Glutamatergic neuron (in vitro differentiated cells): ENCODE measurements at regions not wholly inside any gene's neighbourhood (a gene's known extent, or its start where the extent isn't known, plus 50 kb on each side); places are given as distances from the start of the nearest gene placed in this dataset.

Source experiments
- DNase-seq: peaks from one replicate; pipeline ENCODE4 v3.0.0; 2022
- H3K27ac Mint-ChIP-seq: one replicate; pipeline ENCODE4 v1.8.0; 2020; ENCODE audit warnings: mild to moderate bottlenecking, mixed read lengths, inconsistent platforms; ENCODE audit not compliant: unreplicated experiment
- H3K27me3 Mint-ChIP-seq: one replicate; pipeline ENCODE4 v1.8.0; 2020; ENCODE audit warnings: mild to moderate bottlenecking, moderate library complexity, mixed read lengths, inconsistent platforms; ENCODE audit not compliant: unreplicated experiment
- H3K36me3 Mint-ChIP-seq: one replicate; pipeline ENCODE4 v1.8.0; 2020; ENCODE audit warnings: mild to moderate bottlenecking, mixed read lengths, inconsistent platforms; ENCODE audit not compliant: unreplicated experiment
- H3K4me1 Mint-ChIP-seq: one replicate; pipeline ENCODE4 v1.8.0; 2020; ENCODE audit warnings: mild to moderate bottlenecking, low read depth, mixed read lengths, inconsistent platforms; ENCODE audit not compliant: unreplicated experiment
- H3K4me3 Mint-ChIP-seq: one replicate; pipeline ENCODE4 v1.8.0; 2020; ENCODE audit warnings: mild to moderate bottlenecking, mixed read lengths, inconsistent platforms; ENCODE audit not compliant: unreplicated experiment
- H3K9me3 Mint-ChIP-seq: one replicate; pipeline ENCODE4 v1.8.0; 2020; ENCODE audit warnings: mild to moderate bottlenecking, moderate library complexity, mixed read lengths, inconsistent platforms; ENCODE audit not compliant: unreplicated experiment
- TF ChIP-seq, protein P1 (sequence below): fragments of 200-600 bp; sonication (generic); IDR thresholded peaks from one replicate; pipeline ENCODE4 v1.5.0; 2021; ENCODE audit not compliant: partially characterized antibody, unreplicated experiment

DNA sequence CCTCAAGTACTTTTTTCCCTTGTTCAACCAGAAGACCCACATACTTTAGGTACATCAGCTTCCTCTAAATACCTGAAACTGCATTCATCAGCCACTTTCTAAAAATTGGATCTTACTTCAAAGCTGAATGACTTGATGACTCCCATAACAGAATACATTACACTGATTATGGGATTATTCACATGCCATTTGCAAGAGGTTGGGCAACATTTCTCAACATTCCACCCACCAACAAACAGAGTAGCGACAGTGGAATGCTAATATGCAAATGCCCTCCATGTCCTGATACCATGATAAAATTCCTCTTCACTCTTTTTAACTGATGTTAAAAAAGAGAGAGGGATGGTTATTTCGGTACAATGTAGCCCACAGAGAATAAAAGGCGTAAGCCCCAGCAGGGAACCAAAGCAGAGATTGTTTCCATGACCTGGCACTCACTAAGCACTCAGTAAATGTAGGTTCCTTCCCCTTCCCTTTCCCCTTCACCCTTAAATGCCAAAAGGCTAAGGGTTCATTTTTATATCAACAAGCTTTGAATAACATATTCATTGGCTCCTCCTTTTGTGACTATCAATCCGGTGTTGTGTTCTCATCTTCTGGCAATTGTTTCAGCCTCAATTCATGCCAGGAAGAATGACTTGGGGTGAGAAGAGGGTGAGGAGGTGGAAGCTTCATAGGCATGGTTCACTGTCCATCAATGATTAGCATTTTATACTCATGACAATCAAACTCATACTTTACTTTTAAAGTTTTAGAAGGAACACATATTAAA, 317.2 kb downstream of the DHX15 start:
- Mint-ChIP-seq H3K27me3 (no peaks in the 10 kb centered on the region), H3K4me1 (no peaks in the 10 kb centered on the region), H3K9me3 (no peaks in the 10 kb centered on the region), H3K4me3 (no peak overlapping the region), H3K27ac (no peak overlapping the region), H3K36me3 (no peaks in the 10 kb centered on the region)
- TF ChIP-seq, protein P1, sequence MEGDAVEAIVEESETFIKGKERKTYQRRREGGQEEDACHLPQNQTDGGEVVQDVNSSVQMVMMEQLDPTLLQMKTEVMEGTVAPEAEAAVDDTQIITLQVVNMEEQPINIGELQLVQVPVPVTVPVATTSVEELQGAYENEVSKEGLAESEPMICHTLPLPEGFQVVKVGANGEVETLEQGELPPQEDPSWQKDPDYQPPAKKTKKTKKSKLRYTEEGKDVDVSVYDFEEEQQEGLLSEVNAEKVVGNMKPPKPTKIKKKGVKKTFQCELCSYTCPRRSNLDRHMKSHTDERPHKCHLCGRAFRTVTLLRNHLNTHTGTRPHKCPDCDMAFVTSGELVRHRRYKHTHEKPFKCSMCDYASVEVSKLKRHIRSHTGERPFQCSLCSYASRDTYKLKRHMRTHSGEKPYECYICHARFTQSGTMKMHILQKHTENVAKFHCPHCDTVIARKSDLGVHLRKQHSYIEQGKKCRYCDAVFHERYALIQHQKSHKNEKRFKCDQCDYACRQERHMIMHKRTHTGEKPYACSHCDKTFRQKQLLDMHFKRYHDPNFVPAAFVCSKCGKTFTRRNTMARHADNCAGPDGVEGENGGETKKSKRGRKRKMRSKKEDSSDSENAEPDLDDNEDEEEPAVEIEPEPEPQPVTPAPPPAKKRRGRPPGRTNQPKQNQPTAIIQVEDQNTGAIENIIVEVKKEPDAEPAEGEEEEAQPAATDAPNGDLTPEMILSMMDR = no peak
- DNase-seq = no peak

DNA sequence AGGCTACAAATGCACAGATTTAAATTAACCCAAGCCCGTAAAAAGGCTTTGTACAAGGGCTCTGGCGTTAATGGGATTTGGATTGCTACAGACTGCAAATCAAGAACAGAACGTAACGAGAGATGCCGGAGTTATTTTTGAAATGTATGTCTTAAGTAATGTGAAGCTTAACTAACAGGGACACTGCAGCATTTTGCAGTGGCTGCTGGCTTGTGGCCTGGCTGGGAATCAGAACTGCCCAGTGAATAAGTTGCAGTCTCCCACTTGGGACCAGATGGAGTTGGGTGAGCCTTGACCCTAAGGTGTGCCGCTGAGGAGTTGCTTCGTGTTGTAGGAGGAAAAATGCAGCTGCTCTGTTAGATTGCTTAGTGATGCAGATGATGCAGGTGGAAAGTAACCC, 318.4 kb downstream of the DHX15 start:
- Mint-ChIP-seq H3K4me1 (peaks cover 8% of the 10 kb centered on the region), H3K4me3 (no peak overlapping the region), H3K27me3 (no peaks in the 10 kb centered on the region), H3K9me3 (peaks cover 1% of the 10 kb centered on the region), H3K27ac (no peak overlapping the region), H3K36me3 (no peaks in the 10 kb centered on the region)
- DNase-seq = no peak
- TF ChIP-seq, protein P1 = no peak

DNA sequence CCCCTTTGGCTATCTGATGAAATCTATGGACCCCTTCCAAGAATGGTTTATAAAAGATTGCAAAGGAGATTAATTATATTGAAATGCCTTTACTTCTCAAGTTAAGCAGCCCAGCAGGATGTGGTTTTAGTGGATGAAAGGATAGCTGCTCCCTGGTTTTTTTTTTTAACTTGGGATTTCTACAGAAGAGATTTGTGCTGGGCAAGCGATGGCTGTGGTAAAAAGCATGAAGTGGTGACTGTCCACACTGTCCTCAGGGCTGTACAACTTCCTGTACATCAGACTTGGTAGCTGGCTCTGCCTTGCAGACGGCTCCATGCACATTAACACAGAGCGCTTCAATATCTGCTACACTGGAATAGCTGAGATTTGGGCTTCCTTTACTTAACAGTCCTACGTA, 321.7 kb downstream of the DHX15 start:
- no peak for DNase-seq
- H3K4me3 Mint-ChIP-seq = no peak overlapping the region
- no peaks in the 10 kb centered on the region for H3K36me3 Mint-ChIP-seq
- TF ChIP-seq, protein P1 = no peak
- no peak overlapping the region for H3K27ac Mint-ChIP-seq
- H3K9me3 Mint-ChIP-seq = peaks cover 4% of the 10 kb centered on the region
- no peaks in the 10 kb centered on the region for H3K27me3 Mint-ChIP-seq
- H3K4me1 Mint-ChIP-seq = peaks cover 14% of the 10 kb centered on the region

DNA sequence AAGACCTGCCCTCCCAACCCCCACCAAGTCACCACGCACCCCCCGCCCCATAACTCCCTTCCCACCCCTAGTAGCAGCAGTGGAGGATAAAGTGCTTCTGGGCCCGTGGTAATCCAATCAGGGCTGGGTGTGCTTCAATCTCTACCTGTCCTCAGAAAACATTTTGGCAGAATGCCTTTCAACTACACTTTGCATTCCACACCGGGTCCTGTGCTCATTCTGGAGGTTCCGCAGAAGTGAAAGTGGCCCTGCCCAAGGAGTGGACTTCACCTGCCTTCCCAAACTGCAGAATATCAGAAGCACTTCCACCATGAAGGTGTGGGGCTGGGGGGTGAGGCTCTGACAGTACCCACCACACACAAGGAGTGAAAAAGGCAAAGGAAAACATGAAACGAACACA, 322.3 kb downstream of the DHX15 start:
- DNase-seq = no peak
- Mint-ChIP-seq H3K9me3 (peaks cover 4% of the 10 kb centered on the region), H3K27me3 (no peaks in the 10 kb centered on the region), H3K4me3 (no peak overlapping the region), H3K36me3 (no peaks in the 10 kb centered on the region), H3K27ac (no peak overlapping the region), H3K4me1 (peaks cover 14% of the 10 kb centered on the region)
- TF ChIP-seq, protein P1 = no peak

DNA sequence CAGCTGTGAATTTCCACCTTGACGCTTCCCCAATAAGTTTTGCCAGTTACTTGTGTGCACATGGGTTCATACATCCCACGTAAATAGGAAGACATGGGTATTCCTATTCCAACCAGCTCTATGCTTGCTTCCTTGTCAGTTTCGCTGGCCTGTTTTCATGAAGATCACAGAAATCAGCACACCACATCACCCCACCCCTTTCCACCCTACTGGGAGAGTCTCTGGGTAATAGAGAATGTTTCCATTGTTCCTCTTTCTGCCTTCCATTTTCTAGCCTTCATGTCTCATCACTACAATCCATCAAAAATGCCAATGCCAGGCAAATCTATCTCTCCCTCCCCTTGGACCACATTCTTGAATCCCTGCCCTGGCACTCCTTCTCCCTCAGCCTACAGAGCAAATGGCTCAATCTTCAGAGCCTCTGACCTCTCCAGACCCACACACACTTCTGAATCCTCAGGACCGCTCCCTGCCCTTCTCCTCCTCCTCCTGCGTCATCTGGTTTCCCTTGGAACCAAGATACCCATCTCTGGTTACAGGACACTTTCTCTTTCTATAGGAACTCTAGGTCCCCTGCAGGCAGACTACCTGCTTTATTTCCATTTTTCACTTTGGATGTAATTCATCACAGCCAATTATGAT, 323.3 kb downstream of the DHX15 start:
- Mint-ChIP-seq H3K36me3 (no peaks in the 10 kb centered on the region), H3K27ac (no peak overlapping the region), H3K4me1 (peaks cover 14% of the 10 kb centered on the region), H3K9me3 (peaks cover 4% of the 10 kb centered on the region), H3K4me3 (no peak overlapping the region), H3K27me3 (no peaks in the 10 kb centered on the region)
- DNase-seq = no peak
- TF ChIP-seq, protein P1 = no peak
